Trophoblast cell (in vitro differentiated cells and primary cell): ENCODE measurements at regions not wholly inside any gene's neighbourhood (a gene's known extent, or its start where the extent isn't known, plus 50 kb on each side); places are given as distances from the start of the nearest gene placed in this dataset.

Source experiments
- DNase-seq, 2 donors: peaks; one replicate each; pipeline ENCODE4 v3.0.0-alpha.2; 2016
- H2AFZ ChIP-seq: 2 replicates; pipeline ENCODE4 v1.6.1; 2013; ENCODE audit warnings: low read length, moderate library complexity, mild to moderate bottlenecking; ENCODE audit not compliant: insufficient read depth, poor library complexity
- H2AK5ac ChIP-seq: 2 replicates; pipeline ENCODE4 v1.6.1; 2013; ENCODE audit warnings: mild to moderate bottlenecking, low read length
- H2BK120ac ChIP-seq: 2 replicates; pipeline ENCODE4 v1.6.1; 2013; ENCODE audit warnings: low read length, mild to moderate bottlenecking, moderate library complexity; ENCODE audit not compliant: insufficient read depth, poor library complexity
- H2BK12ac ChIP-seq: 2 replicates; pipeline ENCODE4 v1.6.1; 2013; ENCODE audit warnings: mild to moderate bottlenecking, low read length, moderate library complexity
- H2BK5ac ChIP-seq: 2 replicates; pipeline ENCODE4 v1.6.1; 2013; ENCODE audit warnings: low read length, low read depth, moderate library complexity, mild to moderate bottlenecking; ENCODE audit not compliant: poor library complexity
- H3K14ac ChIP-seq: 2 replicates; pipeline ENCODE4 v1.6.1; 2013; ENCODE audit warnings: mild to moderate bottlenecking, low read length
- H3K18ac ChIP-seq: 2 replicates; pipeline ENCODE4 v1.6.1; 2013; ENCODE audit warnings: mild to moderate bottlenecking, low read length
- H3K23ac ChIP-seq: 2 replicates; pipeline ENCODE4 v1.6.1; 2013; ENCODE audit warnings: low read length
- H3K27ac ChIP-seq: 2 replicates; pipeline ENCODE4 v1.5.1; 2013; ENCODE audit warnings: low read depth, mild to moderate bottlenecking, inconsistent platforms, low read length, moderate library complexity
- H3K27me3 ChIP-seq: 2 replicates; pipeline ENCODE4 v1.6.1; 2013; ENCODE audit warnings: inconsistent platforms, mild to moderate bottlenecking, low read length, moderate library complexity; ENCODE audit not compliant: insufficient read depth
- H3K36me3 ChIP-seq, 2 experiments: 1 replicate in 1 of 2; 2 replicates in 1 of 2; pipeline ENCODE4 v1.6.1; 2013; ENCODE audit warnings: low read length in 2 of 2, mild to moderate bottlenecking in 2 of 2, moderate library complexity in 1 of 2; ENCODE audit not compliant: insufficient read depth in 2 of 2, control insufficient read depth in 1 of 2
- H3K4ac ChIP-seq: 2 replicates; pipeline ENCODE4 v1.6.1; 2013; ENCODE audit warnings: low read depth, mild to moderate bottlenecking, low read length, moderate library complexity
- H3K4me1 ChIP-seq, 2 experiments: 1 replicate in 1 of 2; 2 replicates in 1 of 2; pipeline ENCODE4 v1.6.1; 2013; ENCODE audit warnings: low read length in 2 of 2, mild to moderate bottlenecking in 2 of 2, moderate library complexity in 1 of 2; ENCODE audit not compliant: insufficient read depth in 2 of 2, control insufficient read depth in 1 of 2
- H3K4me2 ChIP-seq: 2 replicates; pipeline ENCODE4 v1.6.1; 2013; ENCODE audit warnings: inconsistent platforms, mild to moderate bottlenecking, low read length, moderate library complexity
- H3K4me3 ChIP-seq: 2 replicates; pipeline ENCODE4 v1.5.1; 2013; ENCODE audit warnings: mild to moderate bottlenecking, low read depth, low read length, inconsistent platforms
- H3K79me1 ChIP-seq: one replicate; pipeline ENCODE4 v1.6.1; 2013; ENCODE audit warnings: low read length
- H3K79me2 ChIP-seq: 2 replicates; pipeline ENCODE4 v1.6.1; 2013; ENCODE audit warnings: low read length, mild to moderate bottlenecking; ENCODE audit not compliant: control insufficient read depth, insufficient read depth, poor library complexity
- H3K9ac ChIP-seq: 2 replicates; pipeline ENCODE4 v1.6.1; 2013; ENCODE audit warnings: mild to moderate bottlenecking, low read length
- H3K9me3 ChIP-seq: 2 replicates; pipeline ENCODE4 v1.6.1; 2013; ENCODE audit warnings: low read depth, mild to moderate bottlenecking, control low read depth, inconsistent platforms, low read length; ENCODE audit not compliant: insufficient read depth
- H4K12ac ChIP-seq: 2 replicates; pipeline ENCODE4 v1.6.1; 2013; ENCODE audit warnings: low read depth, mild to moderate bottlenecking, low read length, moderate library complexity
- H4K8ac ChIP-seq: 2 replicates; pipeline ENCODE4 v1.6.1; 2013; ENCODE audit warnings: low read depth, mild to moderate bottlenecking, low read length, moderate library complexity
- H4K91ac ChIP-seq: one replicate; pipeline ENCODE4 v1.6.1; 2013; ENCODE audit warnings: low read depth, mild to moderate bottlenecking, low read length, moderate library complexity
- WGBS: extraction: QIAGEN DNeasy Blood & Tissue Kit; methylation state at CpG from one replicate; pipeline ENCODE4 v1.1.7; 2013; ENCODE audit warnings: missing lambda C conversion rate; ENCODE audit not compliant: insufficient read length, insufficient coverage; ENCODE audit errors: extremely low coverage; 5-methylcytosine and 5-hydroxymethylcytosine counted together

- no peak overlapping the region for H2BK120ac ChIP-seq
- H2BK12ac ChIP-seq = no peak overlapping the region
- H3K4me2 ChIP-seq = no peak overlapping the region
- H3K9me3 ChIP-seq = no peaks in the 10 kb centered on the region
- H2BK5ac ChIP-seq = no peak overlapping the region
- H3K4me1 ChIP-seq = peaks cover 0 to 2% of the 10 kb centered on the region in 2 experiments
- no peak overlapping the region for H4K8ac ChIP-seq
- no peak overlapping the region for H3K9ac ChIP-seq
- no CpG with 5 or more reads among the region's 2 CpGs for WGBS
- no peak overlapping the region for H3K23ac ChIP-seq
- no peak overlapping the region for H2AFZ ChIP-seq
- H3K4me3 ChIP-seq = no peak overlapping the region
- H3K27ac ChIP-seq = no peak overlapping the region
- no peak overlapping the region for H4K12ac ChIP-seq
- no peaks in the 10 kb centered on the region for H3K27me3 ChIP-seq
- H3K4ac ChIP-seq = no peak overlapping the region
- H3K14ac ChIP-seq = peak overlapping the region; percentile 42
- no peaks in the 10 kb centered on the region for H3K79me2 ChIP-seq
- no peak overlapping the region for H4K91ac ChIP-seq
- H3K79me1 ChIP-seq = no peaks in the 10 kb centered on the region
- no peak for DNase-seq
- no peaks in the 10 kb centered on the region for H3K36me3 ChIP-seq
- no peak overlapping the region for H2AK5ac ChIP-seq
- no peak overlapping the region for H3K18ac ChIP-seq
Measured at GRCh38 chr7:41467596-41467995, 235.3 kb downstream of the INHBA start.

- Histone ChIP-seq H2AK5ac (no peak overlapping the region), H3K27me3 (no peaks in the 10 kb centered on the region), H3K79me1 (no peaks in the 10 kb centered on the region), H3K18ac (no peak overlapping the region), H2BK5ac (no peak overlapping the region), H3K9ac (no peak overlapping the region), H4K91ac (no peak overlapping the region), H3K4me1 (peaks cover 0 to 2% of the 10 kb centered on the region in 2 experiments), H4K12ac (no peak overlapping the region), H3K4me3 (no peak overlapping the region), H3K4me2 (no peak overlapping the region), H3K14ac (no peak overlapping the region), H3K23ac (no peak overlapping the region), H3K27ac (no peak overlapping the region), H4K8ac (no peak overlapping the region), H3K79me2 (no peaks in the 10 kb centered on the region), H2BK120ac (no peak overlapping the region), H3K9me3 (no peaks in the 10 kb centered on the region), H3K36me3 (no peaks in the 10 kb centered on the region), H3K4ac (no peak overlapping the region), H2AFZ (no peak overlapping the region), H2BK12ac (no peak overlapping the region)
- no CpG with 5 or more reads among the region's 6 CpGs for WGBS
- no peak for DNase-seq
Measured at GRCh38 chr7:41466760-41467384, 236.0 kb downstream of the INHBA start.

GRCh38 chr7:41465571-41465970 is 237.3 kb downstream of the INHBA start:
- H2BK5ac ChIP-seq = no peak overlapping the region
- no peak overlapping the region for H3K18ac ChIP-seq
- no peak overlapping the region for H3K4ac ChIP-seq
- H4K8ac ChIP-seq = no peak overlapping the region
- H3K14ac ChIP-seq = no peak overlapping the region
- no peak overlapping the region for H3K27ac ChIP-seq
- H3K23ac ChIP-seq = no peak overlapping the region
- no peak overlapping the region for H3K4me3 ChIP-seq
- H2BK120ac ChIP-seq = no peak overlapping the region
- no peak overlapping the region for H3K4me2 ChIP-seq
- H2AK5ac ChIP-seq = no peak overlapping the region
- no peaks in the 10 kb centered on the region for H3K36me3 ChIP-seq
- no peak overlapping the region for H2AFZ ChIP-seq
- H3K9me3 ChIP-seq = no peaks in the 10 kb centered on the region
- no peak for DNase-seq
- peaks cover 0 to 2% of the 10 kb centered on the region in 2 experiments for H3K4me1 ChIP-seq
- H3K79me2 ChIP-seq = no peaks in the 10 kb centered on the region
- no CpG with 5 or more reads among the region's 5 CpGs for WGBS
- no peak overlapping the region for H4K91ac ChIP-seq
- no peak overlapping the region for H4K12ac ChIP-seq
- H3K27me3 ChIP-seq = no peaks in the 10 kb centered on the region
- no peak overlapping the region for H3K9ac ChIP-seq
- no peaks in the 10 kb centered on the region for H3K79me1 ChIP-seq
- no peak overlapping the region for H2BK12ac ChIP-seq

- no peaks in the 10 kb centered on the region for H3K79me2 ChIP-seq
- no peak overlapping the region for H3K27ac ChIP-seq
- no peaks in the 10 kb centered on the region for H3K9me3 ChIP-seq
- no peak overlapping the region for H3K9ac ChIP-seq
- H3K14ac ChIP-seq = no peak overlapping the region
- no peak overlapping the region for H2BK5ac ChIP-seq
- H3K4me3 ChIP-seq = no peak overlapping the region
- H4K8ac ChIP-seq = no peak overlapping the region
- H4K91ac ChIP-seq = no peak overlapping the region
- no peak overlapping the region for H3K23ac ChIP-seq
- DNase-seq = no peak
- no peak overlapping the region for H2BK12ac ChIP-seq
- no peaks in the 10 kb centered on the region for H3K36me3 ChIP-seq
- H2AFZ ChIP-seq = no peak overlapping the region
- no peak overlapping the region for H2AK5ac ChIP-seq
- H4K12ac ChIP-seq = no peak overlapping the region
- H3K18ac ChIP-seq = no peak overlapping the region
- no peak overlapping the region for H3K4ac ChIP-seq
- no peaks in the 10 kb centered on the region for H3K27me3 ChIP-seq
- H3K4me1 ChIP-seq = peaks cover 5 to 9% of the 10 kb centered on the region in 2 experiments
- WGBS = no CpG with 5 or more reads among the region's 3 CpGs
- H3K79me1 ChIP-seq = peaks cover 2% of the 10 kb centered on the region
- no peak overlapping the region for H2BK120ac ChIP-seq
- H3K4me2 ChIP-seq = no peak overlapping the region
Measured at GRCh38 chr7:41463770-41464470, 239.0 kb downstream of the INHBA start.
